ENCODE measurements at regions not wholly inside any gene's neighbourhood (a gene's known extent, or its start where the extent isn't known, plus 50 kb on each side); places are given as distances from the start of the nearest gene placed in this dataset.

DNA sequence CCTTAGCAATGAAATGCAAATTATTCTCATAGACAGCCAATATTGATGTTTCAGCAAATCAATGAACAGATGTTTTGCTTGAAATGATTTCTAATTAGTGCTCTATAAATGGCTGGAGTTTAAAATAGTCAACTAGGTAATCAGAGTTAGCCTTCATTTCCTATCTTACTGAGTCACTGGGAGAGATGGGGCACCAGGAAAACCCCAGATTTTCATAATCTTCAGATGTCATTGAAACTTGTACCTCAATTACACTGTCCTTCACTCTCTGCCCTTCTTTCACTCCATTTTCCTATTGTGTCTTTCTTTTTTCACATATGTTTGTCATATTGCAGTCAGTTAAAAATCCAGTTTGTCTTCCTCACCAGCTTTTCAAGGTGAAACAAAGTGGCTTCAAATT is 92.7 kb downstream of the C12orf75 start:
- no peaks in the 10 kb centered on the region for H3K27me3 ChIP-seq
- TF ChIP-seq CTCF (IDR thresholded peaks at IDR 0.05; ENCODE audit: low read depth, low read length) = no peak
- no peak overlapping the region for H3K4me3 ChIP-seq (ENCODE audit: low read depth, low read length)
- H3K9me3 ChIP-seq = no peaks in the 10 kb centered on the region
- no peaks in the 10 kb centered on the region for H3K4me1 ChIP-seq
- no peaks in the 10 kb centered on the region for H3K36me3 ChIP-seq
- DNase-seq = no peak

DNA sequence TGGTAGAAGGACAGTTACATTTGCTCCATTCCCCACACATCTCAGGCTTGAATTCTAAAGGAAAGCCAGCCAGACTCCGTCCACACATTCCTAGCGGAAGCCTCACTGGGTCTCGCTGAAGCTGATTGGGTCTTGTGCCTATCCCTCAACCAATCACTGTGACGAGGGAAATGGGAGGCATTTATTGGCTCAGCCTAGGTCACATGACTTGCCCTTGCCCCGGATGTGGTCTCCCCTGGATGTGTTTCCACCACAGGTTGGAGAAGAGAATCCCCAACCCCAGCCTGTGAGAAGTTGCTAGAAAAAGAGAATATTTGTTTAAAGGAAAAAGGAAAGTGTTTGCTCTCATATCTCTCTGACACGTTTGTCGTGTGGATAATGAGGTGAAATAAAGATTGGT is 93.4 kb downstream of the C12orf75 start:
- Histone ChIP-seq H3K4me3 (ENCODE audit: low read depth, low read length) (no peak overlapping the region), H3K36me3 (no peaks in the 10 kb centered on the region), H3K9me3 (no peaks in the 10 kb centered on the region), H3K4me1 (no peaks in the 10 kb centered on the region), H3K27me3 (no peaks in the 10 kb centered on the region)
- DNase-seq = no peak
- no peak for TF ChIP-seq CTCF (IDR thresholded peaks at IDR 0.05; ENCODE audit: low read depth, low read length)

DNA sequence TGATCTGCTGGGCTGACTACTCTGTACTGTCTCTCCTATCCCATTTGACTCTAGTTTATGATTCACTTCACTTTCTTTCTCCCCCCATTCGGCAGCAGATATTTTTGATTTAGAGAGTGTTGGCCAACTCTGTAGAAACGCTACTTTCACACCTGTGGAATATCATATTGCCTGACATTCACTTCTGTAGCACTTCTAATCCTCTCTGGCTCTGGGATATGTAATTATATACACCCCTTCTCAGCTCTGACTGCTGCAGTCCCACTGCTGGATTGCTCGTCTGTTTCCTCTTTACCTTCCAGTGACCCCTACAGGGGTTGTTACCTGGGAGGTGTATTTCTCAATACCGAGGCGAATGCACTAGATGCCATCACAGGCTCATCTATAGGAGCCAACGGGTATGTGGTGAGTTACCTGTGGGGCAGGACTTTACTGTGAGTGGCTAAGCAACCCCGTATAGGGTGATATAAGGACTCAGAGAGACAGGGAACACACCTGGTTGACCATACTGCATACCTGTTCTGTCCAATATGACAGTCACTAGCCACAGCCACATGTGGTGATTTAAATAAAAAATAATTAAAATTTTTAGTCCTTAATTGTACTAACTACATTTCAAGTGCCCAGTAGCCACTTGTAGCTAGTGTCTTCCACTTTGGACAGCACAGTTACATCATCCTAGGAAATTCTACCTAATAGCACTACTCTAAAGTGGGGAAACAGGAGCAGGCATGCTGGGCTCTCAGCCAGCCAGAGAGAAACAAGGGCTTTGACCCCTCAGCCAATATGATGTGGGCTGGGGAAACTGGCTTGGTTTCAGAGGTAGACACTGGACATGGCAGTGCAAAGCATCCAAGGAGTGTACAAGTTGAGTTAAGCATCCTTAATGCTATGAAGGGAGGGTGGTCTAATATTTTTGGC is 95.0 kb downstream of the C12orf75 start:
- no peak for TF ChIP-seq CTCF (IDR thresholded peaks at IDR 0.05; ENCODE audit: low read depth, low read length)
- Histone ChIP-seq H3K27me3 (no peaks in the 10 kb centered on the region), H3K4me3 (ENCODE audit: low read depth, low read length) (no peak overlapping the region), H3K36me3 (no peaks in the 10 kb centered on the region), H3K9me3 (no peaks in the 10 kb centered on the region), H3K4me1 (no peaks in the 10 kb centered on the region)
- no peak for DNase-seq

- H3K36me3 ChIP-seq = no peaks in the 10 kb centered on the region
- no peaks in the 10 kb centered on the region for H3K4me1 ChIP-seq
- no peaks in the 10 kb centered on the region for H3K9me3 ChIP-seq
- H3K27me3 ChIP-seq = no peaks in the 10 kb centered on the region
- TF ChIP-seq CTCF (IDR thresholded peaks at IDR 0.05; ENCODE audit: low read depth, low read length) = no peak
- no peak overlapping the region for H3K4me3 ChIP-seq (ENCODE audit: low read depth, low read length)
- no peak for DNase-seq
Observed at GRCh38 chr12:105426766-105427165, 96.3 kb downstream of the C12orf75 start.

DNA sequence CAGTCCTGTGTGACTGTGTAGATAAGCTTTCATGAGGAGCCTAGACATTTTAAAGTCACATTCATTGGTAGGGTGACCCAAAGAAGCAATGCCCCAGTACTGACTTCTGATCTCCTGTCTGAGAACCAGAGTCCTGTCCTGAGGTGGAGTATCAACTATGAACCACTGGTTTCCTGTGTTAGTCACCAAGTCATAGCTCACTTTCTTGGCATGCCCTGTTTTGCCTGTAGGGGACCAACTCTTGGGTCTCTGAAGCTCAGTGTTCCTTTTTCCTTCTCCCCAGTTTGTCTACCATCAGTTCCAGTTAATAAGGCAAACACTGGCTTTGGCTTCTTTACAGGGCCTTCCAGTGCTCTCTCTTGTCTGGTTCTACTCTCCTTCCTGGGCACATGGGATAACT is 97.4 kb downstream of the C12orf75 start:
- Histone ChIP-seq H3K36me3 (no peaks in the 10 kb centered on the region), H3K9me3 (no peaks in the 10 kb centered on the region), H3K4me3 (ENCODE audit: low read depth, low read length) (no peak overlapping the region), H3K4me1 (no peaks in the 10 kb centered on the region), H3K27me3 (no peaks in the 10 kb centered on the region)
- no peak for DNase-seq
- TF ChIP-seq CTCF (IDR thresholded peaks at IDR 0.05; ENCODE audit: low read depth, low read length) = no peak

- no peak for TF ChIP-seq CTCF (IDR thresholded peaks at IDR 0.05; ENCODE audit: low read depth, low read length)
- Histone ChIP-seq H3K27me3 (no peaks in the 10 kb centered on the region), H3K9me3 (no peaks in the 10 kb centered on the region), H3K4me1 (no peaks in the 10 kb centered on the region), H3K4me3 (ENCODE audit: low read depth, low read length) (no peak overlapping the region), H3K36me3 (no peaks in the 10 kb centered on the region)
- no peak for DNase-seq
Observed at GRCh38 chr12:105428793-105429395, 98.4 kb downstream of the C12orf75 start.

Data from BE2C (cell line).